ENCODE measurements at regions not wholly inside any gene's neighbourhood (a gene's known extent, or its start where the extent isn't known, plus 50 kb on each side); places are given as distances from the start of the nearest gene placed in this dataset.
"Not testable (repeated sequence)": the region's sequence is repeated elsewhere in the genome, so short reads cannot be mapped to it uniquely, and the experiment has no call there.

DNA sequence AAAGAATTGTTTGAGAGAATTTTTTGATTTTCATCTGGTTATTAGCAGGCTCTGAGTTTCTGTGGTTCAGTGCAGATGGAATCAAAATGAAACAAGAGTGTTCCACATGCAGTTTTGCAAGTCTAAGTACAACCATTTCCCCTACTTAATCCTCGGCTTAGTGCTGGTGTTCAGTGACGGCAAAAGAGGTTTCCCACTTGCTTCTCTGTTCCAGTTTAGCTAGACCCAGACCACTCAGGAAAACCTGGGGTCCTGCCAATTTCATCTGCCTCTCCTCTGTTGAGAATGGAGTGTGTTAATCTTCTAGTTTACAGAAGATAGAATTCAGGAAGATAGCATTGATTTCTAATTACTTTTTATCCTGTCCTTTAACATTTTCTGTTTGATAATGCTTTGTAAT lies 996.2 kb upstream of the FANCL start:
- ATAC-seq (ENCODE audit: poor library complexity) (no peak), DNase-seq (no peak)
- intact Hi-C loops (cut with DNase I) = no loop called here

DNA sequence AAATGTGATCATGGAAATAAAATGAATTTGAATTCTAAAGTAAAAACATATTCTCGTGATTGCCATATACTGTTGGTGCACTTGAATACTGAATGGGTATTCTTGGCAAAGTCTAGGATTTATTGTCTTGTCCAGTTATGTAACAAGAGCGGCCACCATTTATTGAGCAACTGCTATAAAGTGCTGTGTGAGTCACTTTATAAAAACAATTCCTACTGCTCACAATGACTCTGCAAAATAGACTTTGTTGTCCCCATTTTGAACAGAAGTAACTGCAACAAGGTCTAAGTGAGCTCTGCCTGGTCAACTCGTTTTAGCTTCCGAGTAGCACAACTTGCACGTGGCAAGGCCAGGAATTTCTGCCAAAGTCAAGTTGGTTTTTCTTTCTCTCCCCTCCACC lies 995.6 kb upstream of the FANCL start:
- intact Hi-C loops (cut with DNase I) = no loop called here
- DNase-seq = no peak
- ATAC-seq (ENCODE audit: poor library complexity) = no peak

DNA sequence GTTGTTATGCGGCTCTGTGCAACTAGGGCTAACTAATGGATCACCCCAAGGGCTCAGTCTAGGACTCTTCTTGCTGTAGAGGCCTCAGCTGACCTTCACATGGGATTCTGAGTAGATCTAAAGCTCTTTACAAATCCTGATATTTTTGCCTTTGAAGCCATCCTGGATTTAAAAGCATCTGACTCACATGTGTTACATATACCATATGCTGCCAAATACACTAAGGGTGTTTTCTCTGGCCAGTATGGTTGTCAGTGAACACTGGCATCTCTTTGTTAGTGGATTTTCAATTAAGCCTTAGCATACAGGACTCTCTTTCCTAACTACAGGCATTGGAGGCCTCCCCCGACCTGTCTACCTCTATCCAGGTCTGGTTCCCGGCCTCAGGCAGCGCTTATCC lies 992.8 kb upstream of the FANCL start:
- no peak for DNase-seq
- intact Hi-C loops (cut with DNase I) = no loop called here
- ATAC-seq (ENCODE audit: poor library complexity) = no peak

DNA sequence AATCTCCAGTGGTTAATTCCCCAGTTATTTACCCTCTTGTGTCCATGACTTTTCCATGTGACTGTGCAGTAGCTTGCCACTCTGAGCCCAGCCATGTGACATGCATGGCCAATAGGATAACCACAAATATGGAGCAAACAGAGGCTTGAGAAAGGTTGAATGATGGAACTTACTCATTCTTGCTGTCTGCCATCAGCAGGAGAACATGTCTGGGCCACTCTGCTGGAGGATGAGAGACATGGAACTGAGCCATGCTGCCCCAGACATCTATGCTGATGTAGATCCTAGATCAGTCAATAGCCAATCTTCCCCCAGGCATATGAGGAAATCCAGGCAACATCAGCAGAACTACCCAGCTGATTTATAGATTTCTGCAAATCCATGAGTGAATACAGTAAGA lies 992.3 kb upstream of the FANCL start:
- no peak for ATAC-seq (ENCODE audit: poor library complexity)

DNA sequence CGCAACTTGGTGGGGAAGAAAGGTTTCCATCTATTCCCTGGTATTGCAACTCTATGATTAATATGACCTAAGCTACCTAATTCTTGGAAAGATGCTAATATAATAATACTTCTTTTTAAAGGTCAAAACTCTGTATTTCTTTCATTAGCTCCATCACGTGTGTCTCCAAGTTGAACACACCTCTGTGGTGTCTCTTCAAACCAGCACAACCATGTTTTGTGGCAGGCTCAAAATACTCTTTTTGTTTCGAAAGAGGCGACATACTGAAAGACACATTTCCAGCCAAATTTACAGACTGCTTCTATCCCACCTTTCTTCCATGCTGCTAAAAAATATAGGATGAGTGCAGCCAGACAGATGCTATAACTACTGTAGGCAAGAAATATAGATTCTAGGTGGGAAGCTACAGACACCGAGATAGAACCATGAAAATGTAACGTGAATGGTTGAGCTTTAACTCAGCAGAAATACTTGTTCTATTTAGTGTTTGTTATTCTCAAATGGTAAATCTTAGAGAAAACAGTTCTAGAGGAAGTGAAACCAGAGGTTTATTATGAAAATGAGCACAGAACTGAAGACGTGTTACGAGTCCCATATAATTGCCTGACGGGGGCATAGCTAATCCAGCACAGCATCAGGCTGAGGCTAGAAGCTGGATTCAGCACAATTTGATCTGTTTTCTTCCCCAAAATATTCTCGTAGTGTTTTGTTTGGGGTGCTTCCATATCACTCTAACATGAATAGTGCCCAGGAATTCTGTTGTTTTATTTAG lies 991.5 kb upstream of the FANCL start:
- intact Hi-C loops (cut with DNase I) = no loop called here
- no peak for ATAC-seq (ENCODE audit: poor library complexity)
- no peak for DNase-seq

More for the DNA sequence above, 992.3 kb upstream of the FANCL start:
- DNase-seq = no peak
- intact Hi-C loops (cut with DNase I) = no loop called here

DNA sequence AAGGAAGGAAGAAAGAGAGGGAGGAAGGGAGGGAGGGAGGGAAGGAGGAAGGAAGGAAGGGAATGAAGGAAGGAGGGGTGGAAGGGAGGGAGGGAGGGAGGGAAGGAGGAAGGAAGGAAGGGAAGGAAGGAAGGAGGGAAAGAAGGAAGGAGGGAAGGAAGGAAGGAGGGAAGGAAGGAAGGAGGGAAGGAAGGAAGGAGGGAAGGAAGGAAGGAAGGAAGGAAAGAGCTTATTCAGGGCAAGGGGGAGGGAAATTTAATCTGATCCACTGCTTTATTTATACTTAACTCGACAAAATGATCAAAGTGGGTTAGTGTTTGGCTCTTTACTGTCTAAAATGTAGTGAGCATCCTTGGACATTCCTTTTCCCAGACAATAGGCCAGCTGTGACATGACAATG lies 985.2 kb upstream of the FANCL start:
- ATAC-seq (ENCODE audit: poor library complexity); intact Hi-C loops (cut with DNase I); DNase-seq: not testable (repeated sequence)

DNA sequence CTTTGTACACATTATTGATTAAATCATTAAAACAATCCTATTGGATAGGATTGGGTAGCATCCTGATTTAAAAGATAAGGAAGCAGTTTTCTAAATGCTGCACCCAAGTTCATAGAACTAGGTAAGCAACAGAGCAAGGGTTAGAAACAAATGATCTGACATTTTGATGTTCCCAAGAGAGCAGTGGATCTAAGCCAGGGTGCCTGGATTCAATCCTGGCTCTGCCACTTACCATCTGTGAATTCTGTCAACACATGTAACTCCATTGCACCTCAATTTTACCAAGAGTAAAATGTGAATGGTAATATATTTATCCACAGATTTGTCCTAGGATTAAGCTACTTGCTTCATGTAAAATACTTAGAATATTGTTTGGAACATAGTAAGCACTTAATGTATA lies 982.6 kb upstream of the FANCL start:
- intact Hi-C loops (cut with DNase I) = no loop called here
- peak; percentile 93 for ATAC-seq (ENCODE audit: poor library complexity)

DNA sequence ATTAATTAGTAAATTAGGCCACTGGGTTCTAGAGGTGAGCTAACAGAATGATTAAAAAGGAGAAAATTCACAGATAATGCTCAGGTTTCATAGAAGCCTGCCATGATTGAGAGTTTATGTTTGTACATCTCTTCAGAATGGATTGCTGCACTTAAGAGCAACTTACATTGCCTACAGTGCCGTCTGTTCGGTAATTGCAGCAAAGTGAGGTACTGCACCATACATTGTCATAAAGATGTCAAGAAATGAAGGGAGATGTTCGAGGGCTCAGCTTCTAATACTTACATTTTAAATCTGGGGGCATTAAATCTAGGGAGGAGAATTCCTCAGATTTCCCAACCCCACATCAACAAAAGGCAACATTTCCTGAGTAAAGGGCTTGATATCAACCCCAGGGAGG lies 976.2 kb upstream of the FANCL start:
- DNase-seq (no peak), ATAC-seq (ENCODE audit: poor library complexity) (no peak)
- intact Hi-C loops (cut with DNase I) = no loop called here

More for the DNA sequence above, 982.6 kb upstream of the FANCL start:
- DNase-seq = peak; percentile 38

DNA sequence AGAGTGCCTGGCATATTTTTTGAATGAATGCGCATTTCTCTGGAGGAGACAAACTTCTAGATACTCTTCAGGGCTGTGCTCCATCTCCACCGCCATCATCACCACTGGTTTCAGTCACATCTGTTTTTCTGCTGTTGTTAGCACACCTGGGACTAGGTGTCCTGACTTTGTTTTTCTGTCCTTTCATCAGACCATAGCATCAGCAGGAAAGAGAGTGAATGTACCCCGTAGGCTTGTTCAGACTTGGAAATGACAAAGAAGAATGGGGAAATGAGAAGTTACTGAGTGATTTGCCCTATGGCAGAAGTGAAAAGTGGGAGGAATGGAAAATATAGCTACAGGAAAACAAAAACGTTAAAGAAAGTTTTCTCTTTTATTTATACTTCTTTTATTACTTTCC lies 965.2 kb upstream of the FANCL start:
- intact Hi-C loops (cut with DNase I) = no loop called here
- no peak for DNase-seq
- no peak for ATAC-seq (ENCODE audit: poor library complexity)

DNA sequence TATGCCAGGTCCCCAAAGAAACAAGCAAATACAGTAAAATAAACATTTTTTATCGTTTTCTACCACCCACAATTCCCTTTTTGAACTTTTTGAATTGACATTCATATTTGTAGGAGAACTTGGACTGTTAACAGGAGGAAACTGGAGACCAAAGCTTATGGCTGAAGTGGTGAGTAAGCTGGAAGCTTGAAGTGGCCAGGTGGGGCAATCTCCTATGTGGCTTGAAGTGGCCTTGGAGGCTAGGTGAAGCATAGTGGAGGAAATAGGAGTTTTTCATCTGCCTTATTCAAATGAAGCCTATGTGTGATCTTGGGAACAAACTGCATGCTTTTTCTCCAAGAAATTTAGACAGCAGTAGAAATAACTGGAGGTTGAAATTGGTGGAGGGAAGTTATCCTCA lies 962.9 kb upstream of the FANCL start:
- DNase-seq (no peak), ATAC-seq (ENCODE audit: poor library complexity) (no peak)
- intact Hi-C loops (cut with DNase I) = no loop called here

DNA sequence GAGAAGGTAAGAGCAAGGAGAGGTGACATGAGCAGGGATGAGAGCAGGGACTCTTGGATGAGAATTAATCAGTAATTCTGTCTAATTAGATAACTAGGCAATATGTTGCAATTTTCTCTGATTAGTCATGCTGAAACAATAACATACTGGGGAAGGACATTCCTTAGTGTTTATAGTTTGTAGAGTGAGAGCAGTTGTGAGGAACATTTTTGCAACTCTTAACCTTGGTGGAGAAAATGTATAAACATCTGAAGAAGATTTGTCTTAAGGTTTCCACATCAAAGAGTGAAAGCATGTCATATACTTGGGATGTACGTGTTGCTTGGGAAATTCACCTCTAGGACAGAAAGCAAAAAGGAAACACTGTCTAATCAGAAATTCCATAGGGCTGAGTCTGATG lies 955.4 kb upstream of the FANCL start:
- ATAC-seq (ENCODE audit: poor library complexity) (no peak), DNase-seq (no peak)
- intact Hi-C loops (cut with DNase I) = no loop called here

DNA sequence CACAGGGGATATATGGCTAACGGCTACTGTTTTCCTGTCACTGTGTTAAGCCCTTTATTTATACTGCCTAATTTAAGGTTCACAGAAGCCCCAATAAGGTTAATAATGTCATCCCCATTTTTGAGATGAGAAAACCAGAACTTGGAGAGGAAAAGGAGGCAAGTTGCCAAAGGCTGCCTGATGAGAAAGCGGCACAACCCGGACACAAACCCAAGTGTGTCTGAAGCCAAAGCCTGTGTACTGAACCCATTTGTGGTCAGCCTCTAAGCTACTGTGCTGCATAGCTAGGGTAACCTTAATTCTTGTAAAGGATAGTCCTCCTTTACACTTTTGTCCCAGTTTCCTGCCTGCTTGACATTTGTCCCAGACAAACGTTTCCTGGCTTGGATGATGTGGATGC lies 954.7 kb upstream of the FANCL start:
- DNase-seq = no peak
- ATAC-seq (ENCODE audit: poor library complexity) = no peak
- intact Hi-C loops (cut with DNase I) = no loop called here

DNA sequence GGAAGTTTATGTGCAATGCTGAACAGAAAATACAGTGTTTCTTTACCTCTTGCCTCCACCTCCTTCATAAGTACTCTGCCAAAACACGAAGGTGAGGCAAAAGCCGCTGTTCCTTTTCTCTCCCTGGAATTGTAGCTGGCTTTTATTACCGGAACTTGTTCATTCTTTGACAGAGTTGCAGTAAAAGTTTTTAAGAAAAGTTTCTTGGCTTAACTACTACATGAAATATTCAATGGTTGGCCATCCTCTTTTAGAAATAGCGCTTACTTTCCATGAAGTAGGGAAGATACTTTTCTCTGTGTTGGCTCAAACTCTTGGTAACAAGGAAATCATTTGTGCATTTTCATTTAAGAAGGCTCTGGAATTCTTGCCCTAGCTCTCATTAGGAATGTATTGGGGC lies 950.7 kb upstream of the FANCL start:
- DNase-seq = no peak
- ATAC-seq (ENCODE audit: poor library complexity) = no peak
- intact Hi-C loops (cut with DNase I) = no loop called here

DNA sequence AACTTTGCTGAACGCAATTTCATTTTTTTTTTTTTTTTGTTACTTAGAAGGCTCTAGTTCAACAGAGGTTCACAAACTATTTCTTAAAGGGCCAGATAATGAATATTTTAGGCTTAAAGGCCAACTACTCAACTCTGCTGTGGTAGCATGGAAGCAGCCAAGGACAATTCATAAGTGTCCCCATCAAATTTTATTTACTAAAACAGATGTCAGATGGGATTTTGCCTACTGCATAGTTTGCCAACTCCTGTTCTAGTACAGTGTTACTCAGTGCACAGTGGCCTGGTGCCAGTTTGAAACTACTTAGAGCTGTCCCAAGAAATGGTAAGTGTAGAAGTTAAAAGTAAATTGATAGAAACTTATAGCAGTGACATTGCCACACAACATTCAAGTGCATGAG lies 949.4 kb upstream of the FANCL start:
- intact Hi-C loops (cut with DNase I) = no loop called here
- ATAC-seq (ENCODE audit: poor library complexity) (no peak), DNase-seq (no peak)

DNA sequence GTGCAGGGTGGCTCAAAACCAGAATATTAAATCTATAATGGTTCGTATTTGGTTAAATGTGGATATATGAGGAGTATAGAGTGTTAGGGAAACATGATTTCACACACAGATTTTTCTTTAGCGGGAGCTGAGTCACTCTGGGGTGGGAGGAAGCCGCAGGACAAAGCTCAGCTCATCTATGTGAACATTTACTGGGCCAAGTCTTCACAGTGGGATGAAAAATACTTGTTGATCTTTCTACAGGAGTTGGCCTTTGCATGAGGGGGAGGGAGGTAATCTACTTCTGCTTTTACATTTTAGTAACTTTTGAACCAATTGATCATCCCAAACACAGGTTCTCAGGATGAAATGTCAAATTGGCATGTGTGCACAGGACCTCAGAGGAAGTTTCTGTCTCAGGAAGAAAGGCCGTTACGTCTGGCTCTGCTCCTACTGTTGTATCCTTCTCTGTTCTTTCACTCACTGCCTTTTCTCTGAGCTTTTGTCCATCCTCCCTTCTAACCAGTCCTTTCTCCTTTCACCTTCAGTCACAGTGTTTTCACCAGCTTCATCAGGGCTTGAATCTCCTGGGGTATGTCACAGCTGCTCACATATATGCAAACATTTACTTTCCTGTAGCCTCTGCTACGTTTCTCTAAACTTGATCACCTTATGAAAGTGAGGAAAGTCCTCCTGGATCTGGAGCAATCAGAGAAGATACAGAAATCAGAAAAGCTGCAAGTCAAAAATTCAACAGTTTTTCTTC lies 943.3 kb upstream of the FANCL start:
- intact Hi-C loops (cut with DNase I) = no loop called here
- no peak for DNase-seq
- ATAC-seq (ENCODE audit: poor library complexity) = no peak

DNA sequence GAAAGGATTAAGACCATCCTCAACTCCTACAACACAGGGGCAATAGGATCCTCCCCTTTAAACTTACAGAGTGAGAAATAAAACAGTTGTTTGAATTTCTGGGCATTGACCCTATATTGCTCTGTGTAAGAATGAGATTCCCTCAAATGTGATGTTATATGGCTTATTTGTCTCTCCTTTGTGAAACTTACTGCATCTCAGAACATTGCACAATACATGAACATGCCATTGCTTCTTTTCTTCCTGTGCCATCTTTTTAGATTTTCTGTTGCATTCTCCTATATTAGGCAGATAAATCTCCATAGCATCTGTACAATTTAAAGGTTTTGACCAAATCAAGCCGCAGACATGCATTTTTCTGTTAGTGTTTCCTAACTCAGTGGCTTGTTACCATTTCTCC lies 941.9 kb upstream of the FANCL start:
- DNase-seq (no peak), ATAC-seq (ENCODE audit: poor library complexity) (no peak)
- intact Hi-C loops (cut with DNase I) = no loop called here

DNA sequence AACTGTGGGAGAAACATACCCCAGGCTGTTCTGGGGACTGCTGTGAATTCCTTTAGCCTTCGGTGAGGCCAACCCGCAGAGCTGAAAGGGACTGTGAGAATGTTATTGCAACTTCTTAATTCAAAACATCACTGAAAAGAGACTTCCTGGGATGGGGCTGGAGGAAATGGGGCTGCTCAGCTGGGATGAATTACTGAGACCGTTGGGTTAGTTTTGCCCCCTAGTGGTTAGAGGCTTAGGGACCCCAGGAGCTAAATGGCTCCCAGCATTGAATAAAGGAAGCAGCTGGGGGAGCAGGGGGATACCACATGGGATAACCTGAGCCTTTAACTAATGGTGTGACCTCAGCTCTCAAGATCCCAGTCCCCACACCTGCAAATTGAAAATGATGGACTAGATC lies 941.1 kb upstream of the FANCL start:
- intact Hi-C loops (cut with DNase I) = no loop called here
- no peak for DNase-seq
- ATAC-seq (ENCODE audit: poor library complexity) = peak; percentile 45

DNA sequence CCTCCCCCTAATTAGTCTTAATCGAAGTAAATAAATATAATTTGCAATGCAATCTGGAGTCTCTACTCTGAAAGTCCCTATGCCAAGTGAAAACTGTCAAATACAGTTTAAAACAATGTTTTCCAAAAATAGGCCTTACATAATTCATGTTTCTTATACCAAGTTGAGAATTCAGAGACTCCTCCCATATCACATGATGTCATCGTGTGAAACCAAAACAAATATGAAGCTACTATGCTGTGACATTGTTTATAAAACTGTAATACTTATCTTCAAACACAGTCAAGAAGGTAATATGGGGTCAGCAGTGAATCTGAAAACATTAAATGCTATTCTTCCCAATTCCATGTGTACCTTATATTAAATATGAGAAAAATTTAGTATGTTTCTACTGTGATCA lies 940.2 kb upstream of the FANCL start:
- DNase-seq (no peak), ATAC-seq (ENCODE audit: poor library complexity) (no peak)
- intact Hi-C loops (cut with DNase I) = no loop called here

DNA sequence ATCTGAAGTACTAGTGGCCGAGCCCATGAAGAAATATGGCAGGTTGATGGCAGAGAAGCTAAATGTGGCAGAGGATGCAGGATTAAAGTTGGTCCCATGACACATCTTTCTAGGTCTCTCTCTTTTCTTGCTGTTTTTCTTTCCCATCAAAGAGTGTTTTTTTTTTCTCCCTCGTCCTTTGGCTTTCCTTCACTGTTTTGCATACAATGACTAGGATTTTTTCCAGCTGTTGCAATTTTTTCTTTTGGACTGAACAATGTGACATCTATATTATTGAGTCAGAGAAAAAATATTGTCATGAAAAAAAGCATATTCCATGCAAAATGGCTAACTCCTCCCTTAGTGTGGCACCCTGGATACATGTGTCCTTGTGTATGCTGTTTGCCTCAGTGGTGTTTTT lies 939.5 kb upstream of the FANCL start:
- DNase-seq (no peak), ATAC-seq (ENCODE audit: poor library complexity) (no peak)
- intact Hi-C loops (cut with DNase I) = no loop called here

DNA sequence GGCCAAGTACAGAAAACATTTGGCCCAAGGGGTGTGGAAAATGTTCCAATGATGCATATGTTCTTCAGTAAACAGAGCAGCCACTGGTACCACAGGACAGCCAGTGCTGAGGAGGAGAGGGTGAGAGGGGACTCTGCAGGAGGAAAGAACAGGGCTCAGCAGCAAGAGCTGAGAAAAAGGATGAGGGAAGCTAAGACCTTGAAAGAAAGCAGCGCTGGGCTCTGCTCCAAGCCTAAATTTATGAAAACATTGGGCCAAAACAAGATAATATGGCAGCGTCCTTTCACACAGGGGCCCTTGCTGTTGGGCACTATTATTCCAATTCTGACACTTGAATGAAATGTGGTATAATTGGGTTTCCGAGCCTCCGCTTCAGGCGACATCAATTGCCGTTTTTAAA lies 939.0 kb upstream of the FANCL start:
- intact Hi-C loops (cut with DNase I) = no loop called here
- DNase-seq (no peak), ATAC-seq (ENCODE audit: poor library complexity) (no peak)

DNA sequence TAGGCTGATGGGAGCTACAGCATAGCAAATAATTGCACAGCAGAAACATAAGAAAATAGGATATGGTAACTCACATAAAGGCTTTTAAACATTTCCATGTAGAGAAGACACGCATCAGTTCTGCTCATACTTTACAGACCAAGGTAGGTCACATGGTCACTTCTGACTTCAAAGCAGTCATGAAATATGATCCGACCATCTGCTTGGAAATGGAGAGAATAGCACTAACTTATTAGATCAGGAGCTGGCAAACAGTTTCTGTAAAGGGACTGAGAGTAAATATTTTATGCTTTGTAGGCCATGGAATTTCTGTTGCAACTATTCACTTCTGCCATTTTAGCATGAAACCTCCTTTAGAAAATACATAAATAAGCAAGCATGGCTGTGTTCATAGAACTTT lies 936.6 kb upstream of the FANCL start:
- DNase-seq = no peak
- intact Hi-C loops (cut with DNase I) = no loop called here

More for the DNA sequence above, 936.6 kb upstream of the FANCL start:
- no peak for ATAC-seq (ENCODE audit: poor library complexity)

Measured in Right ventricle myocardium superior (tissue), 1 donor.